Stimulated activated CD4-positive, alpha-beta T cell treated with anti-CD3 and anti-CD28 coated beads, Interleukin-15, amount 100 ng/mL, for 48 hours (primary cell): ENCODE measurements at regions not wholly inside any gene's neighbourhood (a gene's known extent, or its start where the extent isn't known, plus 50 kb on each side); places are given as distances from the start of the nearest gene placed in this dataset.

ENCODE experiments used
- DNase-seq, 2 donors: peaks; one replicate each; pipeline ENCODE4 v3.0.0-alpha.2; 2020; ENCODE audit warnings: low read depth in 2 of 2

GRCh38 chr16:73319737-73320136 lies 271.8 kb upstream of the ZFHX3 start:
- no peak for DNase-seq

- DNase-seq, result no peak
Measured at GRCh38 chr16:73319261-73319660, 271.3 kb upstream of the ZFHX3 start.

GRCh38 chr16:73317321-73317857 lies 269.5 kb upstream of the ZFHX3 start:
- DNase-seq, result no peak

GRCh38 chr16:73315645-73316044 lies 267.7 kb upstream of the ZFHX3 start:
- DNase-seq, result no peak

GRCh38 chr16:73313950-73314349 lies 266.0 kb upstream of the ZFHX3 start:
- DNase-seq, result no peak

- DNase-seq, result no peak
Measured at GRCh38 chr16:73311857-73312723, 264.2 kb upstream of the ZFHX3 start.

GRCh38 chr16:73308771-73309170 lies 260.8 kb upstream of the ZFHX3 start:
- DNase-seq, result no peak

- DNase-seq, result no peak
Measured at GRCh38 chr16:73306901-73307413, 259.0 kb upstream of the ZFHX3 start.

GRCh38 chr16:73304008-73304774 lies 256.3 kb upstream of the ZFHX3 start:
- DNase-seq, result no peak

- DNase-seq, result no peak
Measured at GRCh38 chr16:73302942-73303341, 255.0 kb upstream of the ZFHX3 start.

- DNase-seq, result no peak
Measured at GRCh38 chr16:73301984-73302383, 254.1 kb upstream of the ZFHX3 start.

- no peak for DNase-seq
Measured at GRCh38 chr16:73299346-73299745, 251.4 kb upstream of the ZFHX3 start.

- no peak for DNase-seq
Measured at GRCh38 chr16:73298562-73298961, 250.6 kb upstream of the ZFHX3 start.

- DNase-seq, result no peak
Measured at GRCh38 chr16:73290258-73290657, 242.3 kb upstream of the ZFHX3 start.

- no peak for DNase-seq
Measured at GRCh38 chr16:73289232-73289631, 241.3 kb upstream of the ZFHX3 start.

GRCh38 chr16:73288520-73288919 lies 240.6 kb upstream of the ZFHX3 start:
- no peak for DNase-seq

- DNase-seq, result no peak
Measured at GRCh38 chr16:73287859-73288405, 240.0 kb upstream of the ZFHX3 start.

- no peak for DNase-seq
Measured at GRCh38 chr16:73286346-73287267, 238.7 kb upstream of the ZFHX3 start.

- DNase-seq, result no peak
Measured at GRCh38 chr16:73285436-73286201, 237.7 kb upstream of the ZFHX3 start.

- no peak for DNase-seq
Measured at GRCh38 chr16:73280388-73280787, 232.5 kb upstream of the ZFHX3 start.
